BE2C (cell line): ENCODE measurements at regions not wholly inside any gene's neighbourhood (a gene's known extent, or its start where the extent isn't known, plus 50 kb on each side); places are given as distances from the start of the nearest gene placed in this dataset.
A peak's percentile ranks its signal among the peaks of the same experiment; 100 is the strongest.

Source experiments
- DNase-seq: peaks from one replicate; pipeline ENCODE4 v3.0.0-alpha.2; 2020
- H3K27me3 ChIP-seq: fragments of 250-450 bp; sonication (Bioruptor Pico); 2 replicates; pipeline ENCODE4 v1.5.1; 2020; ENCODE audit warnings: mild to moderate bottlenecking
- H3K36me3 ChIP-seq: fragments of 250-450 bp; sonication (Bioruptor Pico); 2 replicates; pipeline ENCODE4 v1.5.1; 2020; ENCODE audit warnings: mild to moderate bottlenecking
- H3K4me1 ChIP-seq: fragments of 250-450 bp; sonication (Bioruptor Pico); 2 replicates; pipeline ENCODE4 v1.5.1; 2020
- H3K4me3 ChIP-seq: 2 replicates; pipeline ENCODE4 v1.5.1; 2011; ENCODE audit warnings: low read depth, low read length
- H3K9me3 ChIP-seq: fragments of 250-450 bp; sonication (Bioruptor Pico); 2 replicates; pipeline ENCODE4 v1.5.1; 2020
- CTCF ChIP-seq: IDR thresholded peaks from 2 replicates; pipeline ENCODE4 v1.5.1; 2012; ENCODE audit warnings: mild to moderate bottlenecking, low read depth, low read length

- TF ChIP-seq CTCF, result no peak
- Histone ChIP-seq H3K9me3 (no peaks in the 10 kb centered on the region), H3K36me3 (no peaks in the 10 kb centered on the region), H3K4me3 (no peak overlapping the region), H3K4me1 (no peaks in the 10 kb centered on the region), H3K27me3 (no peaks in the 10 kb centered on the region)
- no peak for DNase-seq
Measured at GRCh38 chr3:29100292-29100691, 180.6 kb upstream of the RBMS3 start.

- no peaks in the 10 kb centered on the region for H3K36me3 ChIP-seq
- no peak for TF ChIP-seq CTCF
- no peaks in the 10 kb centered on the region for H3K27me3 ChIP-seq
- H3K4me3 ChIP-seq, result no peak overlapping the region
- H3K4me1 ChIP-seq, result peaks cover 5% of the 10 kb centered on the region; the same call in 1 of the 2 replicates
- no peaks in the 10 kb centered on the region for H3K9me3 ChIP-seq
- DNase-seq, result peak; percentile 18
Measured at GRCh38 chr3:29128001-29128400, 152.9 kb upstream of the RBMS3 start.

- no peak for TF ChIP-seq CTCF
- H3K36me3 ChIP-seq, result no peaks in the 10 kb centered on the region
- H3K27me3 ChIP-seq, result no peaks in the 10 kb centered on the region
- no peaks in the 10 kb centered on the region for H3K9me3 ChIP-seq
- H3K4me1 ChIP-seq, result no peaks in the 10 kb centered on the region
- no peak for DNase-seq
- no peak overlapping the region for H3K4me3 ChIP-seq
Measured at GRCh38 chr3:29137601-29138000, 143.3 kb upstream of the RBMS3 start.

GRCh38 chr3:29138171-29138570, 142.7 kb upstream of the RBMS3 start:
- no peak for DNase-seq
- no peak for TF ChIP-seq CTCF
- Histone ChIP-seq H3K9me3 (no peaks in the 10 kb centered on the region), H3K36me3 (no peaks in the 10 kb centered on the region), H3K27me3 (no peaks in the 10 kb centered on the region), H3K4me3 (no peak overlapping the region), H3K4me1 (no peaks in the 10 kb centered on the region)

- TF ChIP-seq CTCF, result no peak
- no peaks in the 10 kb centered on the region for H3K9me3 ChIP-seq
- no peak for DNase-seq
Measured at GRCh38 chr3:29140666-29141065, 140.2 kb upstream of the RBMS3 start.

GRCh38 chr3:29141197-29141917, 139.5 kb upstream of the RBMS3 start:
- Histone ChIP-seq H3K36me3 (no peaks in the 10 kb centered on the region), H3K4me1 (peaks cover 7% of the 10 kb centered on the region; the same call in 1 of the 2 replicates), H3K9me3 (no peaks in the 10 kb centered on the region), H3K27me3 (no peaks in the 10 kb centered on the region), H3K4me3 (no peak overlapping the region)
- no peak for DNase-seq
- TF ChIP-seq CTCF, result no peak

More at GRCh38 chr3:29140666-29141065, 140.2 kb upstream of the RBMS3 start:
- no peak overlapping the region for H3K4me3 ChIP-seq
- H3K4me1 ChIP-seq, result peaks cover 7% of the 10 kb centered on the region; the same call in 1 of the 2 replicates
- no peaks in the 10 kb centered on the region for H3K27me3 ChIP-seq
- H3K36me3 ChIP-seq, result no peaks in the 10 kb centered on the region
